GM12878 (cell line): ENCODE measurements at regions not wholly inside any gene's neighbourhood (a gene's known extent, or its start where the extent isn't known, plus 50 kb on each side); places are given as distances from the start of the nearest gene placed in this dataset.
"Not testable (repeated sequence)": the region's sequence is repeated elsewhere in the genome, so short reads cannot be mapped to it uniquely, and the experiment has no call there.

Source experiments
- BMI1 ChIP-seq: fragments of 450-650 bp; IDR thresholded peaks from 2 replicates; pipeline ENCODE4 v1.6.1; 2016; ENCODE audit warnings: mild to moderate bottlenecking, moderate library complexity, borderline replicate concordance
- CBX5 ChIP-seq: sonication (generic); IDR thresholded peaks from 2 replicates; pipeline ENCODE4 v1.6.1; 2016; ENCODE audit warnings: low read depth, moderate library complexity, mild to moderate bottlenecking, inconsistent platforms
- CTCF ChIP-seq, 3 experiments: IDR thresholded peaks in 2 of 3; conservative IDR thresholded peaks in 1 of 3; 2 replicates each; pipeline ENCODE4 v1.5.1; 2011; ENCODE audit warnings: low read depth in 3 of 3, low read length in 3 of 3, mild to moderate bottlenecking in 3 of 3, control low read depth in 2 of 3, moderate library complexity in 2 of 3, inconsistent platforms in 1 of 3, mixed read lengths in 1 of 3; ENCODE audit not compliant: control insufficient read depth in 2 of 3, insufficient read depth in 1 of 3; ENCODE audit errors: extremely low read depth in 1 of 3
- KDM1A ChIP-seq: fragments of 200-600 bp; sonication (generic); IDR thresholded peaks from 2 replicates; pipeline ENCODE4 v1.6.1; 2016; ENCODE audit warnings: borderline replicate concordance
- NFIC ChIP-seq: IDR thresholded peaks from 2 replicates; pipeline ENCODE4 v1.6.1; 2012; ENCODE audit warnings: low read depth, mild to moderate bottlenecking, inconsistent platforms, low read length, moderate library complexity
- POLR2A ChIP-seq: IDR thresholded peaks from 2 replicates; pipeline ENCODE4 v1.6.1; 2011; ENCODE audit warnings: low read depth, mild to moderate bottlenecking, low read length
- STAT1 ChIP-seq: fragments of 450-650 bp; conservative IDR thresholded peaks from 2 replicates; pipeline ENCODE4 v1.6.1; 2014; ENCODE audit warnings: antibody characterized with exemption, mild to moderate bottlenecking
- TF ChIP-seq, protein P1 (sequence below): fragments of 450-650 bp; IDR thresholded peaks from 2 replicates; pipeline ENCODE4 v1.6.1; 2017; ENCODE audit warnings: borderline replicate concordance

DNA sequence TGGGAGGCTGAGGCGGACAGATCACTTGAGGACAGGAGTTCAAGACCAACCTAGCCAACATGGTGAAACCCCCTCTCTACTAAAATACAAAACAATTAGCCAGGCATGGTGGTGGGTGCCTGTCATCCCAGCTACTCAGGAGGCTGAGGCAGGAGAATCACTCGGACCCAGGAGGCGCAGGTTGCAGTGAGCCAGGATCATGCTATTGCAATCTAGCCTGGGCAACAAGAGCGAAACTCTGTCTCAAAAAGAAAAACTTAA lies 310.3 kb upstream of the GADL1 start:
- TF ChIP-seq NFIC; CTCF (IDR thresholded peaks at IDR 0.05 in 2 of 3, conservative IDR thresholded peaks at IDR 0.05 in 1 of 3; ENCODE audit: control insufficient read depth in 2 of 3, extremely low read depth in 1 of 3, insufficient read depth in 1 of 3, low read depth in 3 of 3, low read length in 3 of 3); KDM1A; CBX5; STAT1; POLR2A; BMI1: not testable (repeated sequence)
- TF ChIP-seq, protein P1, sequence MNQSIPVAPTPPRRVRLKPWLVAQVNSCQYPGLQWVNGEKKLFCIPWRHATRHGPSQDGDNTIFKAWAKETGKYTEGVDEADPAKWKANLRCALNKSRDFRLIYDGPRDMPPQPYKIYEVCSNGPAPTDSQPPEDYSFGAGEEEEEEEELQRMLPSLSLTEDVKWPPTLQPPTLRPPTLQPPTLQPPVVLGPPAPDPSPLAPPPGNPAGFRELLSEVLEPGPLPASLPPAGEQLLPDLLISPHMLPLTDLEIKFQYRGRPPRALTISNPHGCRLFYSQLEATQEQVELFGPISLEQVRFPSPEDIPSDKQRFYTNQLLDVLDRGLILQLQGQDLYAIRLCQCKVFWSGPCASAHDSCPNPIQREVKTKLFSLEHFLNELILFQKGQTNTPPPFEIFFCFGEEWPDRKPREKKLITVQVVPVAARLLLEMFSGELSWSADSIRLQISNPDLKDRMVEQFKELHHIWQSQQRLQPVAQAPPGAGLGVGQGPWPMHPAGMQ, result not testable (repeated sequence)
